Fibroblast of mammary gland (primary cell): ENCODE measurements at regions not wholly inside any gene's neighbourhood (a gene's known extent, or its start where the extent isn't known, plus 50 kb on each side); places are given as distances from the start of the nearest gene placed in this dataset.

ENCODE experiments used
- DNase-seq: peaks from one replicate; pipeline ENCODE4 v3.0.0-alpha.2; 2010; ENCODE audit warnings: low read depth
- H3K4me3 ChIP-seq: 2 replicates; pipeline ENCODE4 v1.5.1; 2011; ENCODE audit warnings: low read depth, mild to moderate bottlenecking, low read length, moderate library complexity; ENCODE audit not compliant: control insufficient read depth
- CTCF ChIP-seq: conservative IDR thresholded peaks from 2 replicates; pipeline ENCODE4 v1.5.1; 2011; ENCODE audit warnings: low read depth, low read length, inconsistent platforms; ENCODE audit not compliant: control insufficient read depth, insufficient read depth

DNA sequence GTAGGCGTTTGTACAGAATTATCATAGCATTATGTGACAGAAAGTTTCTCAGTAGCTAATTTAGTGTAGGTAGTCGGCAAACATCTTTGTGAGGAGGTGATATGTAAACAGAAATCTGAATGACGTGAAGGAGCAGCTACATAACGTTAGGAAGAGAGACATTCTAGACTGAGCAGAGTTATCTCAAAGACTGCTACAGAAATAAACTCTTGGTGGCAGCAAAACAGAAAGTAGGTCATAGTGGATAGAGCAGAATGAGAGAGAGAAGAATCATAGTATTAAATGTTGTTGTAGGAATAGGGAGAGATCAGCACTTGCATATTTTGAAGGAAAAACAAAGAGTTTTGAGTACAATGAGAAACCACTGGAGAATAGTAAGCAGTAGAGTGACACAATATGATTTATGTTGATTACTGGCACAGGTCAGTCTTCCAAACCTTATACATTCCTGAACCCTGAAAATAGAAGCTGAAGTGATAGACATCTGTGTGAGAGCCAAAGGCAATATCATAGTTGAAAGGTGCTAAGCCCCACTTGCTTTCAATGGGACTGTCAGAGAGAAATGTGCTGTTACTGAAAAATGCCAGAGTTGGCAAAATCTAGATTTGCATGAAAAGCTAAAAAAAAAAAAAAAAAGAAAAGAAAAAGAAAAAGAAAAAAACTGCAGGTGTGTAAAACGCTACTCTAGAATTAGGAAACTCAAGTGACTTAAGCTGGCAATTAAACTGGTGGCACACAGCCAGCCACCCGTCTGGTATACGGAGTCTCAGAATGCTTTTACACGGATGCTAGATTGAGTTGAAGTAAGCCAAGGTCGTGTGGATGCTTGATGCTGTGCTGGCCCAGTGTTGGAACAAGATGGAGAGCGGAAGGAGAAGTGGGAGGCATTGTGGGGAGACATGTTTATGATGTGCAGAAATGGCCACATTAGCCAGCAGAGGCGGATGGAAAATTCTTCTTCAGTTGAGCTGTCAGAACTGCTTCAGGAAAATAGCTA, 750.2 kb upstream of the HS3ST1 start:
- TF ChIP-seq CTCF: no peak
- H3K4me3 ChIP-seq: no peak overlapping the region
- DNase-seq: no peak

- no peak for DNase-seq
- TF ChIP-seq CTCF: no peak
- H3K4me3 ChIP-seq: no peak overlapping the region
Observed at GRCh38 chr4:12177416-12177815, 748.7 kb upstream of the HS3ST1 start.

GRCh38 chr4:12173496-12173895, 744.8 kb upstream of the HS3ST1 start:
- no peak for TF ChIP-seq CTCF
- DNase-seq: no peak
- H3K4me3 ChIP-seq: no peak overlapping the region

DNA sequence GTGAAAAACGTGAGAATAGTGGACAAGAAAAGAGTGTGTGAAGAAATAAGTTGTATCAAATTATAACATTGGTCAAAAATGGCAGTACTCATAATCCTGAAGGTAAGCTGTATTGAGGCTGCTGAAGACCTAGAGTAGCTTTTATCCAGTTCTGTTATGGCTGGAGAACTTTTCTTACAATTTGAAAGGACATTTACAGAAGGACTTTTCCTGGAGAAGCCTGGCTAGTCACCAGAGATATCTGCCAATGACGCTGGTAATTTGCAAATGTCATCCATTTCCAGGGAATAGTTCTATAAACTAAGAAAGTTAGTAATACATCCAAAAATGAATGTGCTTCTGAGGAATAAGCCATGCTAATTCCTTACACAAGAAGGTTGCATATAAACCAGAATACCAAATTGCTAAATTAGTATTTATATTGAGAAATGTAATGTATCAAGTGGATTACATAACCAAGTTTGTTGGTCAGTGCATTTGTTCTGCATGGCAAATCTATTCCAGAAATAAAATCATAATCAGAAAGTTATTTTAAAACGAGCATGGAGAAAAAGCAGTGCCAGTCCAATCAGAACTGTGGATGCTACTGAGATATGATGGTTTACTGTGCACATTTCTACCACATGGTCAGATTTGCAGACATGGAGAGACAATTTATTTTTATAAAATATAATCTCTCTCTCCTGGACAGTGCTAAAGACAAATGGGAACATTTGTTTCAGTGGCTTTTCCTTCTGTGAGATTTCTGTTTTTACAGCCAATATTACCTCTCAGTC, 743.7 kb upstream of the HS3ST1 start:
- H3K4me3 ChIP-seq: no peak overlapping the region
- no peak for DNase-seq
- TF ChIP-seq CTCF: no peak

- TF ChIP-seq CTCF: no peak
- DNase-seq: no peak
- no peak overlapping the region for H3K4me3 ChIP-seq
Observed at GRCh38 chr4:12170308-12170707, 741.6 kb upstream of the HS3ST1 start.

- no peak for DNase-seq
- no peak for TF ChIP-seq CTCF
- H3K4me3 ChIP-seq: no peak overlapping the region
Observed at GRCh38 chr4:12165616-12166015, 736.9 kb upstream of the HS3ST1 start.
